PC-9 (cell line): ENCODE measurements at regions not wholly inside any gene's neighbourhood (a gene's known extent, or its start where the extent isn't known, plus 50 kb on each side); places are given as distances from the start of the nearest gene placed in this dataset.

Source experiments
- BruUV-seq: library from RNA; stranded (reverse); fragments of 400-500 nt; replicated peaks from 2 replicates; lab custom pipeline; 2021; lab: Mats Ljungman, UMichigan
- CTCF ChIA-PET: fragments of 300-600 bp; sonication (Branson Sonifier 250); formaldehyde crosslinking; loops from one replicate; lab custom pipeline; 2022; ENCODE audit warnings: antibody characterized with exemption; lab: Charles Lee
- POLR2A ChIA-PET: fragments of 300-600 bp; sonication (Branson Sonifier 250); formaldehyde crosslinking; loops from one replicate; lab custom pipeline; 2022; ENCODE audit warnings: antibody characterized with exemption; ENCODE audit not compliant: unreplicated experiment; lab: Charles Lee
- DNase-seq, 2 experiments: peaks; one replicate each; pipeline versions ENCODE4 v3.0.0 to v3.0.0-alpha.2; 2015 to 2022; ENCODE audit warnings: mixed read lengths in 1 of 2
- H2AFZ ChIP-seq: fragments of 200-600 bp; sonication (generic); 2 replicates; pipeline ENCODE4 v1.8.1; 2017; ENCODE audit warnings: antibody characterized with exemption
- H3F3A ChIP-seq: fragments of 200-600 bp; sonication (generic); 2 replicates; pipeline ENCODE4 v1.8.1; 2017; ENCODE audit warnings: antibody characterized with exemption, mild to moderate bottlenecking, low read depth; ENCODE audit not compliant: insufficient read depth
- H3K27ac ChIP-seq: fragments of 200-600 bp; sonication (generic); 2 replicates; pipeline ENCODE4 v1.6.1; 2016; ENCODE audit warnings: mixed run types
- H3K27me3 ChIP-seq: fragments of 200-600 bp; sonication (generic); 2 replicates; pipeline ENCODE4 v1.6.1; 2016; ENCODE audit warnings: low read depth, mixed run types; ENCODE audit not compliant: insufficient read depth
- H3K36me3 ChIP-seq: fragments of 200-600 bp; sonication (generic); 2 replicates; pipeline ENCODE4 v1.6.1; 2016; ENCODE audit warnings: low read depth, mixed run types
- H3K4me1 ChIP-seq: fragments of 200-600 bp; sonication (generic); replicated peaks from 2 replicates; pipeline ENCODE4 v1.6.1; 2016; ENCODE audit warnings: mixed run types; ENCODE audit not compliant: insufficient read depth
- H3K4me2 ChIP-seq: fragments of 200-600 bp; sonication (generic); 2 replicates; pipeline ENCODE4 v1.6.1; 2017; ENCODE audit warnings: mixed run types
- H3K4me3 ChIP-seq: fragments of 200-600 bp; sonication (generic); 2 replicates; pipeline ENCODE4 v1.6.1; 2016; ENCODE audit warnings: mixed run types
- H3K79me2 ChIP-seq: fragments of 200-600 bp; sonication (generic); 2 replicates; pipeline ENCODE4 v1.6.1; 2017; ENCODE audit warnings: low read depth, mixed run types
- H3K9me2 ChIP-seq: fragments of 200-600 bp; sonication (generic); 2 replicates; pipeline ENCODE4 v1.8.1; 2017; ENCODE audit warnings: mild to moderate bottlenecking; ENCODE audit not compliant: insufficient read depth
- H3K9me3 ChIP-seq: fragments of 200-600 bp; sonication (generic); 2 replicates; pipeline ENCODE4 v1.8.1; 2016; ENCODE audit warnings: low read depth; ENCODE audit not compliant: insufficient read depth
- H4K20me1 ChIP-seq: fragments of 200-600 bp; sonication (generic); 2 replicates; pipeline ENCODE4 v1.8.1; 2017; ENCODE audit not compliant: insufficient read depth
- CTCF ChIP-seq: fragments of 200-600 bp; sonication (generic); conservative IDR thresholded peaks from 2 replicates; pipeline ENCODE4 v1.6.1; 2017; ENCODE audit warnings: mixed run types, antibody characterized with exemption, mild to moderate bottlenecking, moderate library complexity
- EZH2 ChIP-seq: fragments of 200-600 bp; sonication (generic); IDR thresholded peaks from 2 replicates; pipeline ENCODE4 v1.8.0; 2017; ENCODE audit warnings: antibody characterized with exemption, low read depth
- intact Hi-C: fragments of 100-400 bp; cut with micrococcal nuclease; formaldehyde crosslinking; loops from one replicate; pipeline ENCODE4 v1.10.0; 2022; ENCODE audit not compliant: unreplicated experiment

GRCh38 chr5:173804579-173804978 is 83.6 kb upstream of the CPEB4 start:
- CTCF ChIA-PET = no interaction called here
- no peak for TF ChIP-seq CTCF
- no peak for TF ChIP-seq EZH2

GRCh38 chr5:173806270-173807035 is 81.7 kb upstream of the CPEB4 start:
- no peaks in the 10 kb centered on the region for H4K20me1 ChIP-seq
- no peaks in the 10 kb centered on the region for H3F3A ChIP-seq
- H3K79me2 ChIP-seq = no peaks in the 10 kb centered on the region
- no peaks in the 10 kb centered on the region for H3K27me3 ChIP-seq
- H3K9me3 ChIP-seq = 0 out of 2 replicates have a peak, but pooled peaks cover 4% of the 10 kb centered on the region
- no peak overlapping the region for H2AFZ ChIP-seq
- no peaks in the 10 kb centered on the region for H3K36me3 ChIP-seq
- POLR2A ChIA-PET = no interaction called here
- no peaks in the 10 kb centered on the region for H3K9me2 ChIP-seq
- H3K27ac ChIP-seq = no peak overlapping the region
- no peak for DNase-seq
- H3K4me1 ChIP-seq = peaks cover 19% of the 10 kb centered on the region
- no TSS peak for BruUV-seq
- H3K4me2 ChIP-seq = no peak overlapping the region
- CTCF ChIA-PET = interaction anchor here (1.3 kb wide), 1 partner anchor 11 kb away, joined by 4 read pairs; no protein-coding TSS in a partner anchor
- no peak overlapping the region for H3K4me3 ChIP-seq
- TF ChIP-seq CTCF (no peak), EZH2 (no peak)
- intact Hi-C loops = no loop called here

More at GRCh38 chr5:173804579-173804978, 83.6 kb upstream of the CPEB4 start:
- POLR2A ChIA-PET = no interaction called here
- no peaks in the 10 kb centered on the region for H3F3A ChIP-seq
- H3K27me3 ChIP-seq = no peaks in the 10 kb centered on the region
- no TSS peak for BruUV-seq
- 0 out of 2 replicates have a peak, but pooled peaks cover 4% of the 10 kb centered on the region for H3K9me3 ChIP-seq
- intact Hi-C loops = no loop called here
- no peaks in the 10 kb centered on the region for H3K79me2 ChIP-seq
- no peak overlapping the region for H3K4me2 ChIP-seq
- no peaks in the 10 kb centered on the region for H3K9me2 ChIP-seq
- no peaks in the 10 kb centered on the region for H4K20me1 ChIP-seq
- H3K36me3 ChIP-seq = no peaks in the 10 kb centered on the region
- H3K4me1 ChIP-seq = peaks cover 19% of the 10 kb centered on the region
- no peak overlapping the region for H2AFZ ChIP-seq
- no peak overlapping the region for H3K4me3 ChIP-seq
- DNase-seq = no peak
- no peak overlapping the region for H3K27ac ChIP-seq

- no peak overlapping the region for H3K4me3 ChIP-seq
- TF ChIP-seq CTCF = no peak
- no peak for TF ChIP-seq EZH2
- intact Hi-C loops = no loop called here
- CTCF ChIA-PET = no interaction called here
- H3K9me3 ChIP-seq = 0 out of 2 replicates have a peak, but pooled peaks cover 4% of the 10 kb centered on the region
- H3F3A ChIP-seq = no peaks in the 10 kb centered on the region
- H3K79me2 ChIP-seq = no peaks in the 10 kb centered on the region
- H2AFZ ChIP-seq = no peak overlapping the region
- no peaks in the 10 kb centered on the region for H3K27me3 ChIP-seq
- H3K36me3 ChIP-seq = no peaks in the 10 kb centered on the region
- no peaks in the 10 kb centered on the region for H3K9me2 ChIP-seq
- POLR2A ChIA-PET = no interaction called here
- H4K20me1 ChIP-seq = no peaks in the 10 kb centered on the region
- no peak for DNase-seq
- no peak overlapping the region for H3K27ac ChIP-seq
- BruUV-seq = no TSS peak
- no peak overlapping the region for H3K4me2 ChIP-seq
- H3K4me1 ChIP-seq = peaks cover 15% of the 10 kb centered on the region
Observed at GRCh38 chr5:173807181-173807655, 80.9 kb upstream of the CPEB4 start.
